Heart left ventricle (tissue), 13 donors: ENCODE measurements at regions not wholly inside any gene's neighbourhood (a gene's known extent, or its start where the extent isn't known, plus 50 kb on each side); places are given as distances from the start of the nearest gene placed in this dataset.

Experiments
- CTCF ChIP-seq, 12 donors: fragments of 200-600 bp; sonication (generic) in 4 of 12; IDR thresholded peaks; one replicate each; pipeline versions ENCODE4 v1.5.0 to v1.8.0; 2018 to 2022; ENCODE audit warnings: antibody characterized with exemption in 12 of 12, mild to moderate bottlenecking in 5 of 12
- POLR2A ChIP-seq, 2 donors: fragments of 450-650 bp; IDR thresholded peaks; one replicate each; pipeline ENCODE4 v1.6.1; 2017; ENCODE audit warnings: antibody characterized with exemption in 2 of 2, mild to moderate bottlenecking in 2 of 2, moderate library complexity in 2 of 2
- donor health status: ischemic (EF 13 %, LVEDD 7.1; RV severe dilation, severe dysfunction).
- donor health status: DM: no; HTN: yes; CAD: no.
- donor health status: DM: no; HTN: no; CAD: no.
- donor health status: ischemic (EF 25% LVEDD 6.9; RV normal size, moderate dysfunction).
- donor health status: ischemic (EF 25% LVEDD 5.7; RV mildly dilated, moderate dysfunction).
- donor health status: ischemic (EF 35%, LVEDD 5.7; RV mildly dilated, moderate dysfunction).
- donor health status: nonischemic (EF 11% LVEDD 7.7; RV severe dilation, severe dysfunction).
- donor health status: DM: yes; HTN: yes; CAD: no.
- donor health status: PGD.
- donor health status: ischemic (EF 29% LVEDD 5.4; RV normal size, mild dysfunction).
- donor health status: nonischemic (EF 23%, LVEDD 6.1; RV moderate dilation, normal function).

GRCh38 chr2:143903172-143903856 is 616.6 kb downstream of the ZEB2 start:
- TF ChIP-seq CTCF (IDR thresholded peaks at IDR 0.05) (no peak), POLR2A (IDR thresholded peaks at IDR 0.05) (no peak)
